ENCODE measurements at regions not wholly inside any gene's neighbourhood (a gene's known extent, or its start where the extent isn't known, plus 50 kb on each side); places are given as distances from the start of the nearest gene placed in this dataset.

GRCh38 chr1:5493851-5494311, 498.3 kb downstream of the NPHP4 start:
- no peaks in the 10 kb centered on the region for H3K4me1 Mint-ChIP-seq
- H3K27me3 Mint-ChIP-seq (ENCODE audit: low read depth) = peaks cover 17% of the 10 kb centered on the region; the same call in 1 of the 2 replicates
- peaks cover 77% of the 10 kb centered on the region for H3K9me3 Mint-ChIP-seq
- H3K4me3 Mint-ChIP-seq = no peak overlapping the region
- no peak for ATAC-seq
- no peak for DNase-seq (ENCODE audit: low spot score)
- peaks cover 55% of the 10 kb centered on the region for H3K36me3 Mint-ChIP-seq
- ChIA-PET POLR2A (no interaction called here), CTCF (no interaction called here)
- TF ChIP-seq GTF2I (CRISPR knock-in tag; conservative IDR thresholded peaks at IDR 0.05) = no peak
- no peak for TF ChIP-seq ZBTB21 (CRISPR knock-in tag; IDR thresholded peaks at IDR 0.05; ENCODE audit: borderline replicate concordance)
- no peak for TF ChIP-seq CREB1 (CRISPR knock-in tag; IDR thresholded peaks at IDR 0.05)
- TF ChIP-seq FOXJ3 (CRISPR knock-in tag; IDR thresholded peaks at IDR 0.05; ENCODE audit: borderline replicate concordance) = no peak
- no peak for TF ChIP-seq ZNF671 (CRISPR knock-in tag; IDR thresholded peaks at IDR 0.05)
- no peak for TF ChIP-seq ZNF317 (CRISPR knock-in tag; IDR thresholded peaks at IDR 0.05; ENCODE audit: borderline replicate concordance, low read depth)
- TF ChIP-seq ZNF219 (CRISPR knock-in tag; IDR thresholded peaks at IDR 0.05; ENCODE audit: borderline replicate concordance) = no peak
- TF ChIP-seq FOXK1 (CRISPR knock-in tag; IDR thresholded peaks at IDR 0.05) = no peak
- no peak overlapping the region for H3K27ac Mint-ChIP-seq

GRCh38 chr1:5493275-5493674, 498.9 kb downstream of the NPHP4 start:
- ATAC-seq (no peak), DNase-seq (ENCODE audit: low spot score) (no peak)
- ChIA-PET POLR2A (no interaction called here), CTCF (no interaction called here)
- Mint-ChIP-seq H3K4me1 (no peaks in the 10 kb centered on the region), H3K27me3 (ENCODE audit: low read depth) (peaks cover 17% of the 10 kb centered on the region; the same call in 1 of the 2 replicates), H3K4me3 (no peak overlapping the region), H3K36me3 (peaks cover 56% of the 10 kb centered on the region), H3K9me3 (peaks cover 75% of the 10 kb centered on the region), H3K27ac (no peak overlapping the region)
- TF ChIP-seq, protein P1, sequence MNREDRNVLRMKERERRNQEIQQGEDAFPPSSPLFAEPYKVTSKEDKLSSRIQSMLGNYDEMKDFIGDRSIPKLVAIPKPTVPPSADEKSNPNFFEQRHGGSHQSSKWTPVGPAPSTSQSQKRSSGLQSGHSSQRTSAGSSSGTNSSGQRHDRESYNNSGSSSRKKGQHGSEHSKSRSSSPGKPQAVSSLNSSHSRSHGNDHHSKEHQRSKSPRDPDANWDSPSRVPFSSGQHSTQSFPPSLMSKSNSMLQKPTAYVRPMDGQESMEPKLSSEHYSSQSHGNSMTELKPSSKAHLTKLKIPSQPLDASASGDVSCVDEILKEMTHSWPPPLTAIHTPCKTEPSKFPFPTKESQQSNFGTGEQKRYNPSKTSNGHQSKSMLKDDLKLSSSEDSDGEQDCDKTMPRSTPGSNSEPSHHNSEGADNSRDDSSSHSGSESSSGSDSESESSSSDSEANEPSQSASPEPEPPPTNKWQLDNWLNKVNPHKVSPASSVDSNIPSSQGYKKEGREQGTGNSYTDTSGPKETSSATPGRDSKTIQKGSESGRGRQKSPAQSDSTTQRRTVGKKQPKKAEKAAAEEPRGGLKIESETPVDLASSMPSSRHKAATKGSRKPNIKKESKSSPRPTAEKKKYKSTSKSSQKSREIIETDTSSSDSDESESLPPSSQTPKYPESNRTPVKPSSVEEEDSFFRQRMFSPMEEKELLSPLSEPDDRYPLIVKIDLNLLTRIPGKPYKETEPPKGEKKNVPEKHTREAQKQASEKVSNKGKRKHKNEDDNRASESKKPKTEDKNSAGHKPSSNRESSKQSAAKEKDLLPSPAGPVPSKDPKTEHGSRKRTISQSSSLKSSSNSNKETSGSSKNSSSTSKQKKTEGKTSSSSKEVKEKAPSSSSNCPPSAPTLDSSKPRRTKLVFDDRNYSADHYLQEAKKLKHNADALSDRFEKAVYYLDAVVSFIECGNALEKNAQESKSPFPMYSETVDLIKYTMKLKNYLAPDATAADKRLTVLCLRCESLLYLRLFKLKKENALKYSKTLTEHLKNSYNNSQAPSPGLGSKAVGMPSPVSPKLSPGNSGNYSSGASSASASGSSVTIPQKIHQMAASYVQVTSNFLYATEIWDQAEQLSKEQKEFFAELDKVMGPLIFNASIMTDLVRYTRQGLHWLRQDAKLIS (CRISPR knock-in tag; IDR thresholded peaks at IDR 0.05; ENCODE audit: borderline replicate concordance) = no peak
- TF ChIP-seq CREB1 (CRISPR knock-in tag; IDR thresholded peaks at IDR 0.05) (no peak), STAT6 (CRISPR knock-in tag; conservative IDR thresholded peaks at IDR 0.05; ENCODE audit: low read depth) (no peak), ZNF423 (CRISPR knock-in tag; IDR thresholded peaks at IDR 0.05) (no peak), NFE2L1 (CRISPR knock-in tag; IDR thresholded peaks at IDR 0.05) (no peak), ARID4B (CRISPR knock-in tag; IDR thresholded peaks at IDR 0.05; ENCODE audit: borderline replicate concordance) (no peak), ATF6 (CRISPR knock-in tag; IDR thresholded peaks at IDR 0.05) (no peak)
- TF ChIP-seq, protein P2, sequence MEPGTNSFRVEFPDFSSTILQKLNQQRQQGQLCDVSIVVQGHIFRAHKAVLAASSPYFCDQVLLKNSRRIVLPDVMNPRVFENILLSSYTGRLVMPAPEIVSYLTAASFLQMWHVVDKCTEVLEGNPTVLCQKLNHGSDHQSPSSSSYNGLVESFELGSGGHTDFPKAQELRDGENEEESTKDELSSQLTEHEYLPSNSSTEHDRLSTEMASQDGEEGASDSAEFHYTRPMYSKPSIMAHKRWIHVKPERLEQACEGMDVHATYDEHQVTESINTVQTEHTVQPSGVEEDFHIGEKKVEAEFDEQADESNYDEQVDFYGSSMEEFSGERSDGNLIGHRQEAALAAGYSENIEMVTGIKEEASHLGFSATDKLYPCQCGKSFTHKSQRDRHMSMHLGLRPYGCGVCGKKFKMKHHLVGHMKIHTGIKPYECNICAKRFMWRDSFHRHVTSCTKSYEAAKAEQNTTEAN (CRISPR knock-in tag; IDR thresholded peaks at IDR 0.05) = no peak
- TF ChIP-seq, protein P3, sequence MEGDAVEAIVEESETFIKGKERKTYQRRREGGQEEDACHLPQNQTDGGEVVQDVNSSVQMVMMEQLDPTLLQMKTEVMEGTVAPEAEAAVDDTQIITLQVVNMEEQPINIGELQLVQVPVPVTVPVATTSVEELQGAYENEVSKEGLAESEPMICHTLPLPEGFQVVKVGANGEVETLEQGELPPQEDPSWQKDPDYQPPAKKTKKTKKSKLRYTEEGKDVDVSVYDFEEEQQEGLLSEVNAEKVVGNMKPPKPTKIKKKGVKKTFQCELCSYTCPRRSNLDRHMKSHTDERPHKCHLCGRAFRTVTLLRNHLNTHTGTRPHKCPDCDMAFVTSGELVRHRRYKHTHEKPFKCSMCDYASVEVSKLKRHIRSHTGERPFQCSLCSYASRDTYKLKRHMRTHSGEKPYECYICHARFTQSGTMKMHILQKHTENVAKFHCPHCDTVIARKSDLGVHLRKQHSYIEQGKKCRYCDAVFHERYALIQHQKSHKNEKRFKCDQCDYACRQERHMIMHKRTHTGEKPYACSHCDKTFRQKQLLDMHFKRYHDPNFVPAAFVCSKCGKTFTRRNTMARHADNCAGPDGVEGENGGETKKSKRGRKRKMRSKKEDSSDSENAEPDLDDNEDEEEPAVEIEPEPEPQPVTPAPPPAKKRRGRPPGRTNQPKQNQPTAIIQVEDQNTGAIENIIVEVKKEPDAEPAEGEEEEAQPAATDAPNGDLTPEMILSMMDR (IDR thresholded peaks at IDR 0.05) = no peak

Measured in WTC11 (cell line).